DND-41 (cell line): ENCODE measurements at regions not wholly inside any gene's neighbourhood (a gene's known extent, or its start where the extent isn't known, plus 50 kb on each side); places are given as distances from the start of the nearest gene placed in this dataset.

Experiments used
- EZH2 ChIP-seq: IDR thresholded peaks from 3 replicates; pipeline ENCODE4 v1.6.1; 2012; ENCODE audit warnings: borderline replicate concordance, low read depth, mild to moderate bottlenecking, moderate library complexity, low read length, inconsistent platforms; ENCODE audit not compliant: severe bottlenecking
- TF ChIP-seq, protein P1 (sequence below): IDR thresholded peaks from 2 replicates; pipeline ENCODE4 v1.5.1; 2012; ENCODE audit warnings: borderline replicate concordance, low read length, moderate library complexity, mild to moderate bottlenecking; ENCODE audit not compliant: poor library complexity, severe bottlenecking; ENCODE audit errors: extremely low read depth

DNA sequence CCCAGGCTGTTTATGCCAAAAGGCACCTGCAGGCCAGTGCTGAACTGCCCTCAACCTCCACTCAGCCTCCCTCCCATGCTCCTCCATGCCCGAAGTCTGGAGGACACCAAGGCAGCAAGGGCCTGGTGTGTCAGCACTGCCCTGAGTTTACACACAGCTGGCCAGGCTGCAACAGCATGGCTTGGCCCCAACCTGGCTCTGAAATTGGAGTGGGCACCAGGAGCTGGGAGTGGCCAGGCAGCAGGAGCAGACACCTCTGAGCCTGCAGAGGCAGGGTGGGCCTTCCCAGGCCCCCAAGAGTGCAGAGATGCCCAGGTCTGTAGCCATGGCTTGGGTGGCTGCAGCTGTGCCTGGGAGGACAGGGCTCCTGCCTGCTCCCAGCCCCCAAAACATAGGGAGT is 571.2 kb upstream of the ACTRT1 start:
- TF ChIP-seq, protein P1, sequence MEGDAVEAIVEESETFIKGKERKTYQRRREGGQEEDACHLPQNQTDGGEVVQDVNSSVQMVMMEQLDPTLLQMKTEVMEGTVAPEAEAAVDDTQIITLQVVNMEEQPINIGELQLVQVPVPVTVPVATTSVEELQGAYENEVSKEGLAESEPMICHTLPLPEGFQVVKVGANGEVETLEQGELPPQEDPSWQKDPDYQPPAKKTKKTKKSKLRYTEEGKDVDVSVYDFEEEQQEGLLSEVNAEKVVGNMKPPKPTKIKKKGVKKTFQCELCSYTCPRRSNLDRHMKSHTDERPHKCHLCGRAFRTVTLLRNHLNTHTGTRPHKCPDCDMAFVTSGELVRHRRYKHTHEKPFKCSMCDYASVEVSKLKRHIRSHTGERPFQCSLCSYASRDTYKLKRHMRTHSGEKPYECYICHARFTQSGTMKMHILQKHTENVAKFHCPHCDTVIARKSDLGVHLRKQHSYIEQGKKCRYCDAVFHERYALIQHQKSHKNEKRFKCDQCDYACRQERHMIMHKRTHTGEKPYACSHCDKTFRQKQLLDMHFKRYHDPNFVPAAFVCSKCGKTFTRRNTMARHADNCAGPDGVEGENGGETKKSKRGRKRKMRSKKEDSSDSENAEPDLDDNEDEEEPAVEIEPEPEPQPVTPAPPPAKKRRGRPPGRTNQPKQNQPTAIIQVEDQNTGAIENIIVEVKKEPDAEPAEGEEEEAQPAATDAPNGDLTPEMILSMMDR, result no peak
- TF ChIP-seq EZH2, result no peak
